ENCODE measurements at regions not wholly inside any gene's neighbourhood (a gene's known extent, or its start where the extent isn't known, plus 50 kb on each side); places are given as distances from the start of the nearest gene placed in this dataset.

- TF ChIP-seq CTCF (IDR thresholded peaks at IDR 0.05; ENCODE audit: unreplicated experiment), result no peak
- Mint-ChIP-seq H3K4me3 (ENCODE audit: low read depth, unreplicated experiment) (no peak overlapping the region), H3K27me3 (ENCODE audit: unreplicated experiment) (no peaks in the 10 kb centered on the region), H3K9me3 (ENCODE audit: low read depth, unreplicated experiment) (peaks cover 3% of the 10 kb centered on the region), H3K36me3 (ENCODE audit: insufficient read depth, unreplicated experiment) (no peaks in the 10 kb centered on the region), H3K27ac (ENCODE audit: unreplicated experiment) (no peak overlapping the region), H3K4me1 (ENCODE audit: low read depth, unreplicated experiment) (no peaks in the 10 kb centered on the region)
- BruUV-seq (replicated peaks), result no TSS peak
- DNase-seq, result no peak
- intact Hi-C loops (cut with micrococcal nuclease; ENCODE audit: unreplicated experiment), result no loop called here
- CTCF ChIA-PET, result no interaction called here
Observed at GRCh38 chr18:27899893-27900292, 277.0 kb downstream of the CDH2 start.

- no TSS peak for BruUV-seq (replicated peaks)
- no peaks in the 10 kb centered on the region for H3K36me3 Mint-ChIP-seq (ENCODE audit: insufficient read depth, unreplicated experiment)
- no peak overlapping the region for H3K27ac Mint-ChIP-seq (ENCODE audit: unreplicated experiment)
- H3K9me3 Mint-ChIP-seq (ENCODE audit: low read depth, unreplicated experiment), result no peaks in the 10 kb centered on the region
- no peak for TF ChIP-seq CTCF (IDR thresholded peaks at IDR 0.05; ENCODE audit: unreplicated experiment)
- DNase-seq, result no peak
- CTCF ChIA-PET, result interaction anchor here (0.6 kb wide), 1 partner anchor 178 kb away, joined by 3 read pairs; no protein-coding TSS in a partner anchor
- intact Hi-C loops (cut with micrococcal nuclease; ENCODE audit: unreplicated experiment), result no loop called here
- no peaks in the 10 kb centered on the region for H3K4me1 Mint-ChIP-seq (ENCODE audit: low read depth, unreplicated experiment)
- no peaks in the 10 kb centered on the region for H3K27me3 Mint-ChIP-seq (ENCODE audit: unreplicated experiment)
- H3K4me3 Mint-ChIP-seq (ENCODE audit: low read depth, unreplicated experiment), result no peak overlapping the region
Observed at GRCh38 chr18:27894746-27895145, 282.2 kb downstream of the CDH2 start.

- BruUV-seq (replicated peaks), result no TSS peak
- Mint-ChIP-seq H3K4me3 (ENCODE audit: low read depth, unreplicated experiment) (no peak overlapping the region), H3K9me3 (ENCODE audit: low read depth, unreplicated experiment) (no peaks in the 10 kb centered on the region), H3K27me3 (ENCODE audit: unreplicated experiment) (no peaks in the 10 kb centered on the region), H3K4me1 (ENCODE audit: low read depth, unreplicated experiment) (no peaks in the 10 kb centered on the region), H3K36me3 (ENCODE audit: insufficient read depth, unreplicated experiment) (no peaks in the 10 kb centered on the region), H3K27ac (ENCODE audit: unreplicated experiment) (no peak overlapping the region)
- intact Hi-C loops (cut with micrococcal nuclease; ENCODE audit: unreplicated experiment), result no loop called here
- DNase-seq, result no peak
- TF ChIP-seq CTCF (IDR thresholded peaks at IDR 0.05; ENCODE audit: unreplicated experiment), result no peak
- CTCF ChIA-PET, result no interaction called here
Observed at GRCh38 chr18:27887711-27888495, 289.0 kb downstream of the CDH2 start.

GRCh38 chr18:27887287-27887686, 289.6 kb downstream of the CDH2 start:
- no peak for DNase-seq

More at GRCh38 chr18:27887287-27887686, 289.6 kb downstream of the CDH2 start:
- Mint-ChIP-seq H3K27ac (ENCODE audit: unreplicated experiment) (no peak overlapping the region), H3K4me3 (ENCODE audit: low read depth, unreplicated experiment) (no peak overlapping the region), H3K4me1 (ENCODE audit: low read depth, unreplicated experiment) (no peaks in the 10 kb centered on the region), H3K36me3 (ENCODE audit: insufficient read depth, unreplicated experiment) (no peaks in the 10 kb centered on the region), H3K27me3 (ENCODE audit: unreplicated experiment) (no peaks in the 10 kb centered on the region), H3K9me3 (ENCODE audit: low read depth, unreplicated experiment) (no peaks in the 10 kb centered on the region)
- BruUV-seq (replicated peaks), result no TSS peak
- TF ChIP-seq CTCF (IDR thresholded peaks at IDR 0.05; ENCODE audit: unreplicated experiment), result no peak
- intact Hi-C loops (cut with micrococcal nuclease; ENCODE audit: unreplicated experiment), result no loop called here
- CTCF ChIA-PET, result no interaction called here

Data from Calu3 (cell line).